ENCODE measurements at regions not wholly inside any gene's neighbourhood (a gene's known extent, or its start where the extent isn't known, plus 50 kb on each side); places are given as distances from the start of the nearest gene placed in this dataset.

DNA sequence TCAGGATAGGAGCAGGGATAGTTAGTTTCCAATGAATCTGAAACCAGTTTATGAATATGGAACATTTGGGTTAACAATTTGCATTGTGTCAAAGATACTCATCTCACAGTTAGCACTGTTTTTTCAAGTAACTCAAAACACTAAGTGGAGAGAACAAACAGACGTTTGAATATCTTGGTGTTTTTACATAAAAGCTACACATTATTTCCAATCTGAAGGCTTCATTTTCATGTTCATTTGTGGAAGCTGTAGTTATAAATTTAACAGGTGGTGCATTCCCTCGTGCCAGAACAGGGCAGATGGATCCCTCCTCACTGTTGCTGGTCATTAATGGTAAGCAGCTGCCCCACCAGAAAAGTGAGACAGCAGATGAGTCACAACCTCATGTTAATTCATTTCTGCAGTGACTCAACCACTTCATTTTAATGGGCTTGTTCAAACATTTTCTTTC, 286.9 kb downstream of the TMX3 start:
- Histone ChIP-seq H3K4me2 (no peak overlapping the region), H3K27ac (no peak overlapping the region), H3K36me3 (ENCODE audit: insufficient read depth) (no peaks in the 10 kb centered on the region), H2AFZ (ENCODE audit: low read depth) (no peak overlapping the region), H4K20me1 (ENCODE audit: insufficient read depth) (no peaks in the 10 kb centered on the region), H3K4me1 (ENCODE audit: low read depth, poor library complexity, severe bottlenecking) (no peaks in the 10 kb centered on the region), H3K9ac (no peak overlapping the region), H3K79me2 (ENCODE audit: insufficient read depth, low read depth) (no peaks in the 10 kb centered on the region), H3K4me3 (IDR thresholded peaks at IDR 0.05; ENCODE audit: insufficient read depth, low read depth, low read length) (no peak overlapping the region), H3K27me3 (ENCODE audit: insufficient read depth, low read depth) (no peaks in the 10 kb centered on the region)
- TF ChIP-seq, protein P1, sequence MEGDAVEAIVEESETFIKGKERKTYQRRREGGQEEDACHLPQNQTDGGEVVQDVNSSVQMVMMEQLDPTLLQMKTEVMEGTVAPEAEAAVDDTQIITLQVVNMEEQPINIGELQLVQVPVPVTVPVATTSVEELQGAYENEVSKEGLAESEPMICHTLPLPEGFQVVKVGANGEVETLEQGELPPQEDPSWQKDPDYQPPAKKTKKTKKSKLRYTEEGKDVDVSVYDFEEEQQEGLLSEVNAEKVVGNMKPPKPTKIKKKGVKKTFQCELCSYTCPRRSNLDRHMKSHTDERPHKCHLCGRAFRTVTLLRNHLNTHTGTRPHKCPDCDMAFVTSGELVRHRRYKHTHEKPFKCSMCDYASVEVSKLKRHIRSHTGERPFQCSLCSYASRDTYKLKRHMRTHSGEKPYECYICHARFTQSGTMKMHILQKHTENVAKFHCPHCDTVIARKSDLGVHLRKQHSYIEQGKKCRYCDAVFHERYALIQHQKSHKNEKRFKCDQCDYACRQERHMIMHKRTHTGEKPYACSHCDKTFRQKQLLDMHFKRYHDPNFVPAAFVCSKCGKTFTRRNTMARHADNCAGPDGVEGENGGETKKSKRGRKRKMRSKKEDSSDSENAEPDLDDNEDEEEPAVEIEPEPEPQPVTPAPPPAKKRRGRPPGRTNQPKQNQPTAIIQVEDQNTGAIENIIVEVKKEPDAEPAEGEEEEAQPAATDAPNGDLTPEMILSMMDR (conservative IDR thresholded peaks at IDR 0.05; ENCODE audit: low read depth, low read length) = no peak

DNA sequence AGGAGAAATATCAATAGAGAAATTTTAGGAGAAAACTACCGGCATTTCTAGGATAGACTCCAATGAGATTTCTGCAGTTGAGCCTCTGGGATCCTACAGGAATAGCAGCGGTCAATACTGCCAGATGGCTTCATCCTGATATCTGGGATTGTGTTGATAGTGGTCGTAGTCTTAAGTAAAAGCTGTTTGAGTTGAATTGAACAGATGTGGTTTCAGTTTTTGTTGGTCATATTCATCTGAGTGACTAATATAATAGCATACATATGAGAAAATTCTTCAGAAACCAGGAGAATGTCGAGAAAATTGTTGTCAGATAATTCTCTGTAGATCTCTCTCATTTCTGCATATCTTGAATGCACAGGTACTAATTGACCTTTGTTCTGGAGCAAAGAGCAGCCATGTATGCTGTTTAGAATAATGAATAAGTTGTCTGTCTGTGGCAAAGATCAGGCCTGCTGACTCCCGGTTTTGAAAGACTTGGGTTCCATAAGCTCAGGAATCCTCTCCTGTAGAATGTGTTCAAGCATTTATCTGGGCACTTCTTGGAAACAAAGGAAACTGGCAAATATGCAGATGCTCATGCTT, 288.1 kb downstream of the TMX3 start:
- no peaks in the 10 kb centered on the region for H3K27me3 ChIP-seq (ENCODE audit: insufficient read depth, low read depth)
- TF ChIP-seq, protein P1 (conservative IDR thresholded peaks at IDR 0.05; ENCODE audit: low read depth, low read length) = no peak
- H3K9ac ChIP-seq = no peak overlapping the region
- no peak overlapping the region for H2AFZ ChIP-seq (ENCODE audit: low read depth)
- no peaks in the 10 kb centered on the region for H3K79me2 ChIP-seq (ENCODE audit: insufficient read depth, low read depth)
- no peaks in the 10 kb centered on the region for H3K36me3 ChIP-seq (ENCODE audit: insufficient read depth)
- no peak overlapping the region for H3K27ac ChIP-seq
- H4K20me1 ChIP-seq (ENCODE audit: insufficient read depth) = no peaks in the 10 kb centered on the region
- no peak overlapping the region for H3K4me2 ChIP-seq
- no peak overlapping the region for H3K4me3 ChIP-seq (IDR thresholded peaks at IDR 0.05; ENCODE audit: insufficient read depth, low read depth, low read length)
- no peaks in the 10 kb centered on the region for H3K4me1 ChIP-seq (ENCODE audit: low read depth, poor library complexity, severe bottlenecking)

GRCh38 chr18:68418881-68419280, 296.0 kb downstream of the TMX3 start:
- Histone ChIP-seq H3K27ac (no peak overlapping the region), H3K4me2 (no peak overlapping the region), H4K20me1 (ENCODE audit: insufficient read depth) (no peaks in the 10 kb centered on the region), H3K9ac (no peak overlapping the region), H2AFZ (ENCODE audit: low read depth) (no peak overlapping the region), H3K4me3 (IDR thresholded peaks at IDR 0.05; ENCODE audit: insufficient read depth, low read depth, low read length) (no peak overlapping the region), H3K79me2 (ENCODE audit: insufficient read depth, low read depth) (no peaks in the 10 kb centered on the region), H3K36me3 (ENCODE audit: insufficient read depth) (no peaks in the 10 kb centered on the region), H3K4me1 (ENCODE audit: low read depth, poor library complexity, severe bottlenecking) (peaks cover 11% of the 10 kb centered on the region), H3K27me3 (ENCODE audit: insufficient read depth, low read depth) (no peaks in the 10 kb centered on the region)
- TF ChIP-seq, protein P1 (conservative IDR thresholded peaks at IDR 0.05; ENCODE audit: low read depth, low read length) = no peak

DNA sequence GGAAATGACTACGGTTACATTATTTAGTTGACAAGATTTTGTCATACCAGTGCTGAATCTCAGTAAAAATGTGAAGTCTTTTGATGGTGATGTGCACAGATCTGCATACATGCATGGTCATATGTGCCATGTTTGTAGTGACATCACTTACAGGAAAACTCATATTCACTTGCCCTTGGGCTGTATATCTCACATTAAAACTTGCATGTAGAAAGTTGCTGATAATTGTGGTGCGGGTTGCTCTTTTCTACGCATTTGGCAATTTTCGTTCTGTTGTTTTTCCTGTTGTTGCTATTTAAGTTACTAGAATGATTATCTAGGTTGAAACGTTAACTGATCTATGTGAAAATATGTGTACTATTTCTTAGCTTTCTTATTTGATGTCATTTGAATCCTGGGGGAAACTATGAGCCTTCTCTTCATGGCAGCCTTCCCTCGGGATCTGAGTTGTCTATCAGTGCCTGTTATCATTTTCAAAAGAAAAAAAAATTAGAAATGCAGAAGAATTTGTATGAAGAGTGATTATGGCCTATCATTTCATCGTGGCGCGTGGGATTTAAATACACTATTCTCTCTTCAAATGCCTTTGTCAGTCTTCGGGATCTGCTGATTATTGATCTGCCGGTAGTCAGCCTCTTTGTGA, 296.6 kb downstream of the TMX3 start:
- Histone ChIP-seq H2AFZ (ENCODE audit: low read depth) (no peak overlapping the region), H3K4me2 (no peak overlapping the region), H3K9ac (no peak overlapping the region), H3K36me3 (ENCODE audit: insufficient read depth) (no peaks in the 10 kb centered on the region), H3K27me3 (ENCODE audit: insufficient read depth, low read depth) (no peaks in the 10 kb centered on the region), H4K20me1 (ENCODE audit: insufficient read depth) (no peaks in the 10 kb centered on the region), H3K27ac (no peak overlapping the region), H3K4me3 (IDR thresholded peaks at IDR 0.05; ENCODE audit: insufficient read depth, low read depth, low read length) (no peak overlapping the region), H3K79me2 (ENCODE audit: insufficient read depth, low read depth) (no peaks in the 10 kb centered on the region), H3K4me1 (ENCODE audit: low read depth, poor library complexity, severe bottlenecking) (peaks cover 11% of the 10 kb centered on the region)
- TF ChIP-seq, protein P1 (conservative IDR thresholded peaks at IDR 0.05; ENCODE audit: low read depth, low read length) = no peak

All from KMS-11 (cell line).